ENCODE measurements at regions not wholly inside any gene's neighbourhood (a gene's known extent, or its start where the extent isn't known, plus 50 kb on each side); places are given as distances from the start of the nearest gene placed in this dataset.

DNA sequence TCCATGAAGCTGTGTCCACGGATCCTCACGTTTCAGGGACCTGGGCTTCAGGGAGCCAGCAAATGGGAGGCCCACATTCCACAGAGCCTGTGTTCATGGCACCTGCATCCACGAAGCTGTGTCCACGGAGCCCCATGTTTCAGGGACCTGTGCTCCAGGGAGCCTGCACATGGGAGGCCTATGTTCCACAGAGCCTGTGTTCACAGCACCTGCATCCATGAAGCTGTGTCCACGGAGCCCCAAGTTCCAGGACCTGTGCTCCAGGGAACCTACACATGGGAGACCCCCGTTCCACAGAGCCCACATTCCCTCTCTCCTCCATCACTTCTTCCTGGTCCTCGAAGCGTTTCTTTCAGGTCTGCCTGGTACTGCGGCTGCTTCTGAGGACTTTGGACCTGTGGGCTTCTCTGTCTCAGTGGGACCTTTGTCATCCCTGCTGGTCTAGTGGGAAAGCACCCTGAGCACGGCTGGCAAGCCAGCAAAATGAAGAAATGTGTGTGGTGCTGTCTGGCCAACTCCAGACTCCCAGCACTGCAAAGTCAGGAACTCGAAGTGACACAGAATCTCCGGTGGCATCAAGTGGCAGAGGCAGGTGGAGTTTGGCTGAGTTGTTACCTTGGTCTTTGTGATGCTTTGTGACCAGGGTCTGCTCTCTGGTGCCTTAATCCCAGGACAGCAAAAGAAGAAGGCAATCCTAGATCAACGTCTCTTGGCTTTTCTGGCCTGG lies 245.9 kb downstream of the DLL1 start:
- TF ChIP-seq, protein P1, sequence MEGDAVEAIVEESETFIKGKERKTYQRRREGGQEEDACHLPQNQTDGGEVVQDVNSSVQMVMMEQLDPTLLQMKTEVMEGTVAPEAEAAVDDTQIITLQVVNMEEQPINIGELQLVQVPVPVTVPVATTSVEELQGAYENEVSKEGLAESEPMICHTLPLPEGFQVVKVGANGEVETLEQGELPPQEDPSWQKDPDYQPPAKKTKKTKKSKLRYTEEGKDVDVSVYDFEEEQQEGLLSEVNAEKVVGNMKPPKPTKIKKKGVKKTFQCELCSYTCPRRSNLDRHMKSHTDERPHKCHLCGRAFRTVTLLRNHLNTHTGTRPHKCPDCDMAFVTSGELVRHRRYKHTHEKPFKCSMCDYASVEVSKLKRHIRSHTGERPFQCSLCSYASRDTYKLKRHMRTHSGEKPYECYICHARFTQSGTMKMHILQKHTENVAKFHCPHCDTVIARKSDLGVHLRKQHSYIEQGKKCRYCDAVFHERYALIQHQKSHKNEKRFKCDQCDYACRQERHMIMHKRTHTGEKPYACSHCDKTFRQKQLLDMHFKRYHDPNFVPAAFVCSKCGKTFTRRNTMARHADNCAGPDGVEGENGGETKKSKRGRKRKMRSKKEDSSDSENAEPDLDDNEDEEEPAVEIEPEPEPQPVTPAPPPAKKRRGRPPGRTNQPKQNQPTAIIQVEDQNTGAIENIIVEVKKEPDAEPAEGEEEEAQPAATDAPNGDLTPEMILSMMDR (IDR thresholded peaks at IDR 0.05): no peak
- no peak for TF ChIP-seq POLR2A (IDR thresholded peaks at IDR 0.05)
